ENCODE measurements at regions not wholly inside any gene's neighbourhood (a gene's known extent, or its start where the extent isn't known, plus 50 kb on each side); places are given as distances from the start of the nearest gene placed in this dataset.

DNA sequence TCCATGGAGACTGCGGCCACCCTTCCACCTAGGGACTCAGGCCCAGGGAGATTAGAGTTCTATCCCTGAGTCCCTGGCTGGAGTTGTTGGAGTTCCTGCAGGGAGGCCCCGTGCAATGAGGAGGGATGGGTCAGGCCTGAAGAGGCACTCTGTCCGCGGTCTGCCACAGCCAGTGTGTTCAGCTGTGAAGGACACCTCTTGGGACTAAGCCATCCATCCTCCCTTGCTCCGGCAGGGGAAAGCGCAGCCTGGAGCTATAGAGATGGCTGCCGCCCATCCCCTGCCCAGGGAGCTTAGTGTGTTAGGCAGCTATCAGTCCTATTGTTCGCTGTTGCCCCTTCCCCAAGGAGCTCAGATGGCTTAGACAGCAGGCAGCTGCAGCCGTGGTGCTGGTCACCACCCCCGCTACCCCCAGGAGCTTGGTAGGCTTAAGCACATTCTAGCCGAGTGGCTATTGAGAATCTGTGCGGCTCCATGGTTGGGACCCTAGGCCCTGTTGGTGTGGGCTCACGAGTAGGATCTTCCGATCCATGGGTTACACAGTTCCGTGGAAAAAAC, 141.3 kb downstream of the CYB561 start:
- no peak for TF ChIP-seq POLR2A (IDR thresholded peaks at IDR 0.05)
- TF ChIP-seq, protein P1, sequence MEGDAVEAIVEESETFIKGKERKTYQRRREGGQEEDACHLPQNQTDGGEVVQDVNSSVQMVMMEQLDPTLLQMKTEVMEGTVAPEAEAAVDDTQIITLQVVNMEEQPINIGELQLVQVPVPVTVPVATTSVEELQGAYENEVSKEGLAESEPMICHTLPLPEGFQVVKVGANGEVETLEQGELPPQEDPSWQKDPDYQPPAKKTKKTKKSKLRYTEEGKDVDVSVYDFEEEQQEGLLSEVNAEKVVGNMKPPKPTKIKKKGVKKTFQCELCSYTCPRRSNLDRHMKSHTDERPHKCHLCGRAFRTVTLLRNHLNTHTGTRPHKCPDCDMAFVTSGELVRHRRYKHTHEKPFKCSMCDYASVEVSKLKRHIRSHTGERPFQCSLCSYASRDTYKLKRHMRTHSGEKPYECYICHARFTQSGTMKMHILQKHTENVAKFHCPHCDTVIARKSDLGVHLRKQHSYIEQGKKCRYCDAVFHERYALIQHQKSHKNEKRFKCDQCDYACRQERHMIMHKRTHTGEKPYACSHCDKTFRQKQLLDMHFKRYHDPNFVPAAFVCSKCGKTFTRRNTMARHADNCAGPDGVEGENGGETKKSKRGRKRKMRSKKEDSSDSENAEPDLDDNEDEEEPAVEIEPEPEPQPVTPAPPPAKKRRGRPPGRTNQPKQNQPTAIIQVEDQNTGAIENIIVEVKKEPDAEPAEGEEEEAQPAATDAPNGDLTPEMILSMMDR (IDR thresholded peaks at IDR 0.05): no peak

Data from thyroid gland (tissue), 4 donors.